ENCODE measurements at regions not wholly inside any gene's neighbourhood (a gene's known extent, or its start where the extent isn't known, plus 50 kb on each side); places are given as distances from the start of the nearest gene placed in this dataset.
"Not testable (repeated sequence)": the region's sequence is repeated elsewhere in the genome, so short reads cannot be mapped to it uniquely, and the experiment has no call there.

DNA sequence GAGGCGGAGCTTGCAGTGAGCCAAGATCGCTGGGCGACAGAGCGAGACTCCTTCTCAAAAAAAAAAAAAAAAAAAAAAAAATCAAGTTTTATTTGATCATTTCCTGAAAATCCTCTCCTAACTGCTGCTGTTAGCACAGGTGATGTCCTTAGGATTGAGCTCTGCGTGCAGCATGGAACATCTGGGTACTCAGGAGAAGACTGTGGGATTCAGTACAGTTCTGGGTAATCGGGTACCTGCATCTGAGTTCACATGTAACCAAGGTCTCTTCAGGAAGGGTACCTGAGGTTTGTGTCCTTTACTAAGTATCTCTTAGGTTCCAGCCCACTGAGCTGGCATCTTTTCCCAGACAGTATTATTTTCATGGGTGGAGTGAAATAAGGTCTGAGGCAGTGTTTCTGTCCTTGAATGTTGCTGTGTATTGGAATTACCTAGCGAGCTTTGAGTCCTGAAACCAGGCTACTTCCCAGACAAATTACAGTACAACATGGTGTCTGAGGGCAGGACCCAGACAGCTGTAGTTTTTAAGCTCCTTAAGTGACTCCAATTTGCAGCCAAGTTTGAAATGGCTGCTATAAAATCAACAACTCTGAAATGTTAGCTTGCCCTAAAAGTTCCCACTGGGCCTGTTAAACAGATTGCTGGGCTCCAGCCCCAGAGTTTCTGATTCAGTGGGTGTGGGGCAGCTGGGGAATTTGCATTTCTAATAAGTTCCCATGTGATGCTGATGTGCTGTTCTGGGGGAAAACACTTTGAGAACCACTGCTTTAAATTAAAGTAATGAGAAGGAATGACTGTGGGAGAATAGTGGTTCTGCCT, 120.5 kb downstream of the PMAIP1 start:
- in situ Hi-C loops (cut with MboI; ENCODE audit: low sequenced_read_pairs), result no loop called here

DNA sequence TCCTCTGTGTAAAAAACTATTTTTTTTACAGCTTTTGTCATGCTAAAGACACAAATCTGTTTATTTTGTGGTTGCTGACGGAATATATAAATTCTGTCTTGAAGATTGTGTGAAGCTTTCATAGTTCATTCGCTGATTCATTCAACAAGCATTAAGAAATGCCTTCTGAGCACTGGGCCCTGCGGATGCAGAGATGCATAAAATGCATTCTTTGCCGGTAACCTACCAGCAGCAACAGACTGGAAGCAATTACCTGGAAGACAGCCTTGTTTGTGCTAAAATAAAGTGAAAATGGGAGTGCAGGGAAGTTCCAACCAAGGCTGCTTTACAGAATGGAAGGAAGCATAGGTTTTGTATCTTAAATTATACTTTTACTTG, 119.7 kb downstream of the PMAIP1 start:
- in situ Hi-C loops (cut with MboI; ENCODE audit: low sequenced_read_pairs), result no loop called here

- in situ Hi-C loops (cut with MboI; ENCODE audit: low sequenced_read_pairs), result no loop called here
These were observed 119.0 kb downstream of the PMAIP1 start for GRCh38 chr18:60018618-60019462.

DNA sequence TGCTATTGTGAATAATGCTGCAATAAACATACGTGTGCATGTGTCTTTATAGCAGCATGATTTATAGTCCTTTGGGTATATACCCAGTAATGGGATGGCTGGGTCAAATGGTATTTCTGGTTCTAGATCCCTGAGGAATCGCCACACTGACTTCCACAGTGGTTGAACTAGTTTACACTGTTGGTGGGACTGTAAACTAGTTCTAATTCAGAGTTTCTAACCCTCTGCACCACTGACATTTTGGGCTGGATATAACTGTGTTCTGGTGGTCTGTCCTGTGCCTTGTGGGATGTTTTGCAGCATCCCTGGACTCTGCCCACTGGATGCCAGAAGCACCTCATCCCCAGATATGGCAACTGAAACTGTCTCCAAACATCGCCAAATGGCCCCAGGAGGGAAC, 118.3 kb downstream of the PMAIP1 start:
- in situ Hi-C loops (cut with MboI; ENCODE audit: low sequenced_read_pairs), result not testable (repeated sequence)

GRCh38 chr18:60017371-60017770, 117.6 kb downstream of the PMAIP1 start:
- in situ Hi-C loops (cut with MboI; ENCODE audit: low sequenced_read_pairs), result no loop called here

- in situ Hi-C loops (cut with MboI; ENCODE audit: low sequenced_read_pairs), result not testable (repeated sequence)
These were observed 116.0 kb downstream of the PMAIP1 start for GRCh38 chr18:60015826-60016225.

- in situ Hi-C loops (cut with MboI; ENCODE audit: low sequenced_read_pairs), result not testable (repeated sequence)
These were observed 113.4 kb downstream of the PMAIP1 start for GRCh38 chr18:60013148-60013547.

GRCh38 chr18:60010984-60011383, 111.2 kb downstream of the PMAIP1 start:
- in situ Hi-C loops (cut with MboI; ENCODE audit: low sequenced_read_pairs), result no loop called here

DNA sequence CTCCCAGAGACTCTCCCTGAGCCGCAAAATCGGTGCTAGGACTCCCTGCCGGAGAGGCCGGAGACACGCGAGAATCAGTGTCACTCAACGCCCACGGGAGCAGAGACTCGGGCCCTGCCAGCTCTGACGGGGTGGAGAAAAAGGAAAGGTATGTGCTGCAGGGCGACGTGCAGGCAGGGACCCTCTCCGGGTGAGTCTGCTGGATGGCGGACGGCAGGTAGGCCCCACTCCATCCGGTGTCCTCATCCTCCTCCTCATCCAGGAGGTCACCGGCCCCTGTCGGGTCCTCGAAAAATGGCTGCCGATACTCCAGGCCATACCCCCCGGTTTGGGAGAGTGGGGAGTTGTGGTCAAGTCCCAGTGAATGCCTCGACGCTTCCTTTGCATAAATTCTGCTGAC, 110.7 kb downstream of the PMAIP1 start:
- in situ Hi-C loops (cut with MboI; ENCODE audit: low sequenced_read_pairs), result no loop called here

GRCh38 chr18:60007661-60008060, 107.9 kb downstream of the PMAIP1 start:
- in situ Hi-C loops (cut with MboI; ENCODE audit: low sequenced_read_pairs), result no loop called here

DNA sequence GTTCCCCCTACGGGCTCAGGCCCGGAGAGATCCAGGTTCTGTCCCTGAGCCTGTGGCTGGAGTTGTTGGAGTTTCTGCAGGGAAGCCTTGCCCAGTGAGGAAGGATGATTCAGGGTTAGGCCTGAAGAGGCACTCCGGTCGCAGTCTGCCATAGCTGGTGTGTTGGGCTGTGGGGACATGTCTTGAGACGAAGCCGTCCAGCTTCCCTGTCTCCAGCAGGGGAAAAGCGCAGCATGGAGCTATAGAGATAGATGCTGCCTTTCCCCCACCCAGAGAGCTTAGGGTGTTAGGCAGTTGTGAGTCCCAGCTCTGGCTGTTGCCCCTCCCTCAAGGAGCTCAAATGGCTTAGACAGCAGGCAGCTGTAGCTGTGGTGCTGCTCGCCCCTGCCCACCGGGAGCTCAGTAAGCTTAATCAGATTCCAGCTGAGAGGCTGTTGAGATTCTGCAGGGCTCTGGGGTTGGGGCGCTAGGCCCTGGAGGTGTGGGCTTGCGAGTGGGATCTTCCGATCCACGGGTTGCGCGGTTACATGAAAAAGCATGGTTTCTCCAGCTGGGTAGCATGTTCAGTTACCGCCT, 103.9 kb downstream of the PMAIP1 start:
- in situ Hi-C loops (cut with MboI; ENCODE audit: low sequenced_read_pairs), result no loop called here

DNA sequence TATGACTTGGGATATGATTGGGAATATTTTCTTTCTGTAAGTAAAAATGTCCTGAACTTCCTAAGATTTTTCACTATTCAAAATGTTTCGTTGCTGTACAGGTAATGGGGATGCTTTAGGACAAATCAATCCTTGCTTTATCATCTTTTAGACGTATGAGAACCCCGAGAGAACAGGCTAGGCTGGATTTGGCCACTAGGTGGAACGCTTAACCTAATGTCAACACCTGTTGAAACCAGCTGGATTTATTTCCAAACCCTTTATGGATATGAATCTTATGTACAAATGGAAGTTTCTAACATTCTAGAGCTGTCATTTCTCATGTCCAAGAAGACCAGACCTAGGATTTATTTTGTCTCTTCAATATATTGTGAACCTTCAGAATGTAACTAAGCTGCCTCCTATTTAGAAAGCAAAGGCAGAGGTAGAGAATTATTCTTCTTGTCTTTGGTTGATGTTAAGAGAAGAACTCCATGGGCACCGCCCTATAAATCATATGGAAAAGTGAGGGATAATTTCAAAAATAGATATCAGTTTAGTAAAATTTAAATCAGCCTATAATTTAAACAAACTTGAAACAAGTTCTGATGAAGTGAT, 96.7 kb downstream of the PMAIP1 start:
- in situ Hi-C loops (cut with MboI; ENCODE audit: low sequenced_read_pairs), result loop anchor here (25.0 kb wide), 1 partner anchor 159 kb away; no protein-coding TSS in a partner anchor

- in situ Hi-C loops (cut with MboI; ENCODE audit: low sequenced_read_pairs), result loop anchor here (25.0 kb wide), 1 partner anchor 157 kb away; no protein-coding TSS in a partner anchor
These were observed 94.6 kb downstream of the PMAIP1 start for GRCh38 chr18:59994357-59994756.

DNA sequence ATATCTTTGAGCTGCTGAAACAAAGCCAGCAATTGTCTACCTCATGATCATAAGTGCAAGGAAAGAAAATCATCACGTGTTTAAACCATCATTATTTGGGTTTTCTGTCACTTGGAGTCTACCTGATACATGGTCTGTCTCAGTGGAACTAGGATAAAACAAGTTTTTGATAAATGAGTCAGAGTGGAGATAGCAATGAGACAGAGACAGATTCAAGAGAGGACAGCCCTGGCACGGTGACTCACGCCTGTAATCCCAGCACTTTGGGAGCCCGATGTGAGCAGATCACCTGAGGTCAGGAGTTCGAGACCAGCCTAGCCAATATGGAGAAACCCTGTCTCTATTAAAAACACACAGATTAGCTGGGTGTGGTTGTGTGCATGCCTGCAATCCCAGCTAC, 93.8 kb downstream of the PMAIP1 start:
- in situ Hi-C loops (cut with MboI; ENCODE audit: low sequenced_read_pairs), result loop anchor here (25.0 kb wide), 1 partner anchor 156 kb away; no protein-coding TSS in a partner anchor

GRCh38 chr18:59990121-59990823, 90.5 kb downstream of the PMAIP1 start:
- in situ Hi-C loops (cut with MboI; ENCODE audit: low sequenced_read_pairs), result loop anchor here (25.0 kb wide), 1 partner anchor 153 kb away; no protein-coding TSS in a partner anchor

DNA sequence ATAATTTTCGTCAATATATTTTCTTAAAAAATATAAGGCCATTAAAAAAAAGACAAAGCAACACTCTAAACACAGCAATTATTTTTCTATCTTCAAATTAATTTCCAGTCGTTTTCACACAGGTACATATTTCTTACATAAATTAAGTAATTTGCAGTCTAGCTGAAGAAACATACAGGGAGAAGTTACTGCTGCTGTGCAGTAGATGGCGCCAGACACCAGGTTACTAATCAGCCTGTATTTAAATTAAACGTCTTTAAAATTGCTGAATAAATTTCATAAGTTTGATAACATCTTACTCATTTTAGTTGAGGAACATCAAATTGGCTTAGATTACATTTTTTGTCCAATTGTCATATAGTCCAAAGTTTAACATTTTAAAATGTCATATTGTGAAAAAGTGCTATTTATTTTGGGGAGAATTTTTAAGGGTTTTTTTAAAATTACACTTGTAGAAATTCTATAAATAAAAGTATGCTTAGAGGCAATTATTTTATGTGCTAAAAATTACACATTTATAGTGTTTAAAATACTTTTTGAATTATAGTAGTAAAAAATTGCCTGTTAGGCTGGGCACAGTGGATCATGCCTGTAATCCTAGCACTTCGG, 88.4 kb downstream of the PMAIP1 start:
- in situ Hi-C loops (cut with MboI; ENCODE audit: low sequenced_read_pairs), result loop anchor here (25.0 kb wide), 1 partner anchor 151 kb away; no protein-coding TSS in a partner anchor

GRCh38 chr18:59987102-59987501, 87.3 kb downstream of the PMAIP1 start:
- in situ Hi-C loops (cut with MboI; ENCODE audit: low sequenced_read_pairs), result loop anchor here (25.0 kb wide), 1 partner anchor 150 kb away; no protein-coding TSS in a partner anchor

- in situ Hi-C loops (cut with MboI; ENCODE audit: low sequenced_read_pairs), result loop anchor here (25.0 kb wide), 1 partner anchor 149 kb away; no protein-coding TSS in a partner anchor
These were observed 86.3 kb downstream of the PMAIP1 start for GRCh38 chr18:59986139-59986538.

- in situ Hi-C loops (cut with MboI; ENCODE audit: low sequenced_read_pairs), result loop anchor here (25.0 kb wide), 1 partner anchor 148 kb away; no protein-coding TSS in a partner anchor
These were observed 85.5 kb downstream of the PMAIP1 start for GRCh38 chr18:59985289-59985688.

DNA sequence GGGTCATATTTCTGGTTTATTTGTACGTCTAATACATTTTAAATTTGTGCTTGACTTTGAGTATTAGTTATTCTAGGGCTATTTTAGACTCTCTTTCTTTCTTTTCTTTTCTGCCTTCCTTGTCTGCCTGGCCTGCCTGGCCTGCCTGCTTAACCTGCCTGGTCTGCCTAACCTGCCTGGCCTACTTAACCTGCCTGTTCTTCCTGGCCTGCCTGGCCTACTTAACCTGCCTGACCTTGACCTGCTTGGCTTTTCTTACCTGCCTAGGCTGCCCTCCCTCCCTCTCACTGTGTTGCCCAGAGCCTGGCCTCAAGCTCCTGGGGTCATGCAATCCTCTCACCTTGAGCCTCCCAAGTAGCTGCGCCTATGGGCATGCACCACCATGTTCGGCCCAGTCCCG, 83.7 kb downstream of the PMAIP1 start:
- in situ Hi-C loops (cut with MboI; ENCODE audit: low sequenced_read_pairs), result loop anchor here (25.0 kb wide), 1 partner anchor 146 kb away; no protein-coding TSS in a partner anchor
